ENCODE measurements at regions not wholly inside any gene's neighbourhood (a gene's known extent, or its start where the extent isn't known, plus 50 kb on each side); places are given as distances from the start of the nearest gene placed in this dataset.

DNA sequence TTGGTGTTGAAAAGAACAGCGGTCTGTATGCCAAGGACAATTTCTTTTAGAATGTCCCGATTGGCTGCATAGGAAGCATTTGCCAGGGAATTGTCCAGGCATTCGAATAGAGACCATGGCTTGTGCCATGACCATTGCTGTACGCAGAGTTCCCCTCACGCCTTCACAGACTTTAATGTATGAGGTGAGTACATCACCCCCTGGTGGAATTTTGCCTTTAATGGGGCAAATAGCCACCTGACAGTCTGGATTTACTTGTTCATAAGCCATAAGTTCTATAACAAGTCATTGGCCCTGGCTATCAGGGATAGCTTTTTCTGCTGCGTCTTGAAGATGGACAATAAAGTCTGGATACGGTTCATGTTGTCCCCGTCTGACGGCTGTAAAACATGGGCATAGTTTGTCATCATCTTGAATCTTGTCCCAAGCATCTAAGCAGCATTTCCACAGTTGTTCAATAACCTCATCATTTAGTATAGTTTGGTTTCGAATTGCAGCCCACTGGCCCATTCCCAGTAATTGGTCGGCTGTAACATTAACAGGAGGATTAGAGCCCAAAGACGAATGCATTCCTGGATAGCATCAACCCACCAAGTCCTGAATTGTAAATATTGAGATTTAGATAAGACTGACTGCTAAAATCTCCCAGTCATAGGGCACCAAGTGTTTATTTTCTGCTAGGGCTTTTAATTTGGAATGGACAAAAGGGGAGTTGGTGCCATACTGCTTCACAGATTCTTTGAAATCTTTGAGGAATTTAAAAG, 67.7 kb upstream of the ARL4D start:
- Histone ChIP-seq H3K23ac (ENCODE audit: insufficient read length) (no peak overlapping the region), H3K27ac (ENCODE audit: low read depth, low read length) (no peak overlapping the region), H4K91ac (replicated peaks; ENCODE audit: insufficient read length, low read length) (no peak overlapping the region), H2AFZ (ENCODE audit: low read length) (no peak overlapping the region), H2BK15ac (ENCODE audit: low read length) (no peak overlapping the region), H2AK5ac (ENCODE audit: low read depth, low read length) (no peak overlapping the region), H4K20me1 (replicated peaks in 1 of 2; ENCODE audit: control insufficient read depth in 1 of 2, insufficient read depth in 2 of 2, low read length in 2 of 2) (no peaks in the 10 kb centered on the region), H3K4ac (replicated peaks; ENCODE audit: insufficient read length, low read depth, low read length) (no peak overlapping the region), H3K9me3 (ENCODE audit: insufficient read depth in 2 of 2, low read depth in 1 of 2, low read length in 1 of 2) (no peaks in the 10 kb centered on the region), H4K8ac (ENCODE audit: extremely low read depth, insufficient read depth, low read length) (no peak overlapping the region), H4K5ac (ENCODE audit: insufficient read length, low read depth, low read length) (no peak overlapping the region), H3K4me1 (replicated peaks in 1 of 4; ENCODE audit: control insufficient read depth in 3 of 4, insufficient read depth in 4 of 4, low read length in 3 of 4) (peaks cover 0 to 2% (median 0%) of the 10 kb centered on the region in 4 experiments; a peak in 2 of 7 replicates), H3K4me3 (ENCODE audit: extremely low read depth in 1 of 4, insufficient read depth in 2 of 4, low read depth in 3 of 4, low read length in 4 of 4) (no peak overlapping the region), H3K9ac (replicated peaks in 1 of 4; ENCODE audit: extremely low read depth in 1 of 4, low read depth in 3 of 4, low read length in 3 of 4) (no peak overlapping the region), H3K79me2 (ENCODE audit: control insufficient read depth in 1 of 2, insufficient read depth in 2 of 2, low read length in 2 of 2) (no peaks in the 10 kb centered on the region), H3K18ac (ENCODE audit: extremely low read depth, low read length) (no peak overlapping the region), H3K27me3 (replicated peaks in 1 of 4; ENCODE audit: control insufficient read depth in 3 of 4, extremely low read depth in 1 of 4, insufficient read depth in 3 of 4, low read length in 3 of 4) (no peaks in the 10 kb centered on the region), H2BK12ac (ENCODE audit: low read depth, low read length) (no peak overlapping the region), H2BK120ac (replicated peaks; ENCODE audit: low read depth, low read length) (no peak overlapping the region), H3K36me3 (ENCODE audit: control insufficient read depth in 2 of 4, insufficient read depth in 4 of 4, low read length in 3 of 4) (no peaks in the 10 kb centered on the region), H3K79me1 (ENCODE audit: low read depth, low read length) (no peaks in the 10 kb centered on the region), H2BK5ac (ENCODE audit: low read depth, low read length) (no peak overlapping the region), H2BK20ac (ENCODE audit: low read length) (no peak overlapping the region), H3K56ac (replicated peaks; ENCODE audit: insufficient read length, low read depth, low read length) (no peak overlapping the region), H3K23me2 (ENCODE audit: low read depth, low read length) (no peaks in the 10 kb centered on the region), H3K14ac (ENCODE audit: insufficient read length) (no peak overlapping the region), H3K4me2 (ENCODE audit: insufficient read depth in 1 of 2, low read depth in 2 of 2, low read length in 2 of 2) (no peak overlapping the region)
- CTCF ChIA-PET (ENCODE audit: partially characterized antibody): interaction anchor here (4.2 kb wide), 1 partner anchor 26 kb away, joined by 21 read pairs; no protein-coding TSS in a partner anchor
- FAIRE-seq (no peak), DNase-seq (ENCODE audit: low read depth in 1 of 2, low spot score in 2 of 2) (no peak)
- no peak for TF ChIP-seq RFX5 (IDR thresholded peaks at IDR 0.05; ENCODE audit: borderline replicate concordance, low read depth, low read length)
- TF ChIP-seq BRCA1 (IDR thresholded peaks at IDR 0.05; ENCODE audit: low read depth, low read length): no peak
- peak in 1 of 2 experiments; percentile 22; a peak in 1 of 4 replicates for TF ChIP-seq RAD21 (IDR thresholded peaks at IDR 0.05 in 1 of 2, conservative IDR thresholded peaks at IDR 0.05 in 1 of 2; ENCODE audit: low read depth in 2 of 2, low read length in 2 of 2)
- TF ChIP-seq CHD1 (IDR thresholded peaks at IDR 0.05; ENCODE audit: low read depth, low read length): no peak
- TF ChIP-seq MAFK (IDR thresholded peaks at IDR 0.05; ENCODE audit: low read depth, low read length): no peak
- no peak for TF ChIP-seq TEAD4 (IDR thresholded peaks at IDR 0.05; ENCODE audit: low read depth, low read length)
- TF ChIP-seq TAF7 (optimal IDR thresholded peaks at IDR 0.05; ENCODE audit: borderline replicate concordance, low read depth, low read length): no peak
- WGBS, 2 experiments (ENCODE audit: extremely low coverage in 1 of 2, insufficient coverage in 1 of 2, insufficient read length in 1 of 2, insufficient replicate concordance in 2 of 2, low coverage in 1 of 2, low lambda C conversion rate in 2 of 2, missing lambda C conversion rate in 1 of 2): 94% methylated on average over 12 of the region's 12 CpGs; no CpG with 5 or more reads in 1 of the 2 experiments
- POLR2A ChIA-PET (ENCODE audit: partially characterized antibody): interaction anchor here (0.8 to 5.5 kb wide), 5 partner anchors 8 to 37 kb away, joined by 3 to 46 read pairs (median 4); no protein-coding TSS in a partner anchor

Measured in H1 (cell line).